ENCODE measurements at regions not wholly inside any gene's neighbourhood (a gene's known extent, or its start where the extent isn't known, plus 50 kb on each side); places are given as distances from the start of the nearest gene placed in this dataset.

- no peak overlapping the region for H3K4me3 ChIP-seq (ENCODE audit: low read depth, low read length)
- DNase-seq (ENCODE audit: low read depth): no peak
- TF ChIP-seq CTCF (IDR thresholded peaks at IDR 0.05; ENCODE audit: control insufficient read depth, extremely low read depth, insufficient read depth): no peak
Observed at GRCh38 chrX:140360924-140361323, 143.9 kb downstream of the SOX3 start.

GRCh38 chrX:140360284-140360683, 144.6 kb downstream of the SOX3 start:
- DNase-seq (ENCODE audit: low read depth): no peak
- no peak overlapping the region for H3K4me3 ChIP-seq (ENCODE audit: low read depth, low read length)
- no peak for TF ChIP-seq CTCF (IDR thresholded peaks at IDR 0.05; ENCODE audit: control insufficient read depth, extremely low read depth, insufficient read depth)

- no peak overlapping the region for H3K4me3 ChIP-seq (ENCODE audit: low read depth, low read length)
- no peak for DNase-seq (ENCODE audit: low read depth)
- TF ChIP-seq CTCF (IDR thresholded peaks at IDR 0.05; ENCODE audit: control insufficient read depth, extremely low read depth, insufficient read depth): no peak
Observed at GRCh38 chrX:140355922-140356321, 148.9 kb downstream of the SOX3 start.

- DNase-seq (ENCODE audit: low read depth): no peak
- H3K4me3 ChIP-seq (ENCODE audit: low read depth, low read length): no peak overlapping the region
- TF ChIP-seq CTCF (IDR thresholded peaks at IDR 0.05; ENCODE audit: control insufficient read depth, extremely low read depth, insufficient read depth): no peak
Observed at GRCh38 chrX:140355429-140355828, 149.4 kb downstream of the SOX3 start.

- no peak overlapping the region for H3K4me3 ChIP-seq (ENCODE audit: low read depth, low read length)
- no peak for TF ChIP-seq CTCF (IDR thresholded peaks at IDR 0.05; ENCODE audit: control insufficient read depth, extremely low read depth, insufficient read depth)
- no peak for DNase-seq (ENCODE audit: low read depth)
Observed at GRCh38 chrX:140354431-140355120, 150.3 kb downstream of the SOX3 start.

- no peak for DNase-seq (ENCODE audit: low read depth)
- TF ChIP-seq CTCF (IDR thresholded peaks at IDR 0.05; ENCODE audit: control insufficient read depth, extremely low read depth, insufficient read depth): no peak
- no peak overlapping the region for H3K4me3 ChIP-seq (ENCODE audit: low read depth, low read length)
Observed at GRCh38 chrX:140346729-140347128, 158.1 kb downstream of the SOX3 start.
